GM19438 (cell line): ENCODE measurements at regions not wholly inside any gene's neighbourhood (a gene's known extent, or its start where the extent isn't known, plus 50 kb on each side); places are given as distances from the start of the nearest gene placed in this dataset.
"Not testable (repeated sequence)": the region's sequence is repeated elsewhere in the genome, so short reads cannot be mapped to it uniquely, and the experiment has no call there.

Experiments used
- ATAC-seq: cut with Tn5 transposase; IDR thresholded peaks from one replicate; pipeline ENCODE4 v1.9.1; 2021; ENCODE audit warnings: low read depth; ENCODE audit not compliant: unreplicated experiment

- no peak for ATAC-seq
These were observed 52.0 kb upstream of the CPM start for GRCh38 chr12:68984796-68985573.

GRCh38 chr12:68997526-68997925 is 64.6 kb upstream of the CPM start:
- not testable (repeated sequence) for ATAC-seq

DNA sequence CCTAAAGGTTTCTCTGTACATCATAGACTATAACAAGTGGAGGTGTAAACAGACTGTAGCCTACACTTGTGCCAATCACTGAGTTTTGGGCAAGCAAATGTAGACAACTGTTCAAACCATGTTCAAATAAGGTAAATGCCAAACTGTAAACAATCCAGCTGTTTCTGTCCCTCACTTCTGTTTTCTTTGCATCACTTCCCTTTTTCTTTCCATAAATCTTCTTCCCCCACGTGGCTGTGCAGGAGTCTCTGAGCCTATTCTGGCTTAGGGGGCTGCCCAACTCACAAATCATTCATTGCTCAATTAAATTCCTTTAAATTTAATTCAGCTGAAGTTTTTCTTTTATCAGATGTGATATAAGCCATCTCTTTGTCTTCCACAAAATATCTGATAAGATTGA is 65.1 kb upstream of the CPM start:
- ATAC-seq, result no peak

GRCh38 chr12:69000074-69000473 is 67.1 kb upstream of the CPM start:
- ATAC-seq, result no peak

GRCh38 chr12:69000540-69001243 is 67.7 kb upstream of the CPM start:
- no peak for ATAC-seq

DNA sequence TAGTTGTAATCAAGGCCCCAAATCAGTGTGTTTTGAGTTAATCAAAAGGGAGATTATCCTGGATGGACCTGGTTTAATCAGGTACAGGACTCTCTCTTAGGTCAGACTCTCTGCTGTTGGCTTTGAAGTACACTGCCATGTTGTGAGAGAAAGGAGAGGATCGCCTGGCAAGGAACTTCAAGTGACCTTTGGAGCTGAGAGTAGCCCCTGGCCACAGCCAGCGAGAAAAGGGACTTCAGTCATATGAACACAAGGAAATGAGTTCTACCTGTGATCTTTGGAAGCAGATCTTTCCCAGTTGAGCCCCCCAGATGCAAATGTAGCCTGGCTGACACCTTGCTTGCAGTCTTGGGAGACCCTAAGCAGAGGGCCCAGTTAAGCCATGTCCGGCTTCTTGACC is 68.3 kb upstream of the CPM start:
- no peak for ATAC-seq

DNA sequence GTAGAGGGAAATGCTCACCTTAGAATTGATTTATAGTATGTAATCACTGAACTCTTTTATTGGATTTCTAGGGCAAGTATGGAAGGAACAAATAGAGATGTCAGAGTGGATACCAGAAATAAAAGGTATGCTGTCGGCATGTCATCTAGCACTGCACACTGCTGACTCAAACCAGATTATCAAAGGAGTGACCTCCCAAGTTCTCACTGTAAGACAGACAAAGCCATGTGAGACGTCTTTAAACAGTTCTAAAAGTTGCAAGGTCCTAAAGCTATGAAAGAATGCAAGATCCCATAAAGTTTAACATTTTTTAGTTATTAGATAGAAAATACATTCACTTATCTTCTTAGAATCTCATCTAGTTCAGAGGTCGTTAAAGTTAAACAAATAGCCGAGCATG is 70.0 kb upstream of the CPM start:
- no peak for ATAC-seq

DNA sequence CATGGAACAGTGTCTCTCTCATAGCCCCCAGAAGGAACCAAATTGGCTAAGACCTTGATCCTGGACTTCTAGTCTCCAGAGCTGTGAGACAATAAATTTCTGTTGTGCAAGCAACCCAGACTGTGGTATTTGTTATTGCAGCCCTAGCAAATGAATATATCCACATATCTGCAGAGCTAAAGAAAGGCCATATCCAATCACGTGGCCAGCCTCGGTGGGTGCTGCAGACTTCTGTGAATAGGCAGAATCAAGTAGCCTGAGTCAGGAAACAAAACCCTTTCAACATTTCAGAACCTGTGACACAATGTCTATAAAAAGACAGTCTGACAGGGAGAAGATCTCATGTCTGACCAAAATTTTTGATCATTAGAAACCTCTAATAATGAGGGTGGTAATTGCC is 71.0 kb upstream of the CPM start:
- no peak for ATAC-seq

DNA sequence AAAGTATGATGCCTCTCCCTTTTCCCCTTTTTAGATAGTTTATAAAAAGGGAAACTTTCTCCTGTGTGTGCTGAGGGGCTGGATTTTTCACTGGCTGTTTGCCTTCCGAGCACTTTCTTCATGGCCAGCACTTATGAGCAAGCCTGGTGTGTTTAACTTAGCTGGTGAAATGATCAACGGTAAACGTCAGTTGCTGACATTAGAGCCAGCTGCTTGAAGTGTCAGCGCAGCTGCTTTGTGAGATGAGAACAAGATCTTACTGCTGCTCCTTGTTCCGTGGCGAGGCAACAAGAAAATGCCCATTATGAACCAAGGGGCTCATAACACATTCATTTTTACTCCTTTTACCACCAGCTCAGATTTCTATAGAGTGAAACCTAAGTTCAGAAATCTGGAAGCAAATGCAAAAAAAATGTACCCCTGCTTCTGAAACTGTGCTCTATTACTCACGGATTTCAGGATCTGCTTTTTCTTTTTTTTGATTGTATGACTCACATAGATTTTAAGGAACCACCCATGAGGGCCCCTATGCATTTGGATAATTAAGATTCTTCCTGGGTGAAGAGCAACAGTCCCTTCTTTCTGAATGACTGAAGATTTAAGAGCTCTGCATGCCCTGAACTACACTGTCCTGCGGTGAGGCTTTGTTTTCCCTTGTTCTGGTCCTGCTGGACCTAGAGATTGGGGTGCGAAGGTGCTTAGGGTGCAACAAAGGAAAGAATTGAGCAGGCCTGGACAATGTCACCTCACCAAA is 74.3 kb upstream of the CPM start:
- ATAC-seq, result no peak

GRCh38 chr12:69007855-69008351 is 74.9 kb upstream of the CPM start:
- ATAC-seq, result no peak

DNA sequence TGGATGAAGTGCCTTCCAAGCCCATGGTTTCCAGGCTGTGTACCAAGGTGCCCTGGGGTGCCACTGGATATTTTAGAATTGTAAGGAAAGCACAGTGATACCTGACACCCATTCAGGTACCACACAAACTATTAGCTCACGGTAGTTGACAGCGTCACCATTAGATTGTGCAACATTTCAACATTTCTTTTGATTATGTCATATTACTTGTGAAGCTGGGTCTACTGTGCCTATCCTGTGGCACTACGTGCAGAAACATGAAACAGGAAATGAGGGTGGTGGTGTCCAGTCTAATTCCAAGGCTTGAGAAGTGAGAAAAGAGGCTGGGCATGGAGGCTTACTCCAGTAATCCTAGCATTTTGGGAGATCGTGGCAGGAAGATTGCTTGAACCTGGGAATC is 75.5 kb upstream of the CPM start:
- no peak for ATAC-seq

DNA sequence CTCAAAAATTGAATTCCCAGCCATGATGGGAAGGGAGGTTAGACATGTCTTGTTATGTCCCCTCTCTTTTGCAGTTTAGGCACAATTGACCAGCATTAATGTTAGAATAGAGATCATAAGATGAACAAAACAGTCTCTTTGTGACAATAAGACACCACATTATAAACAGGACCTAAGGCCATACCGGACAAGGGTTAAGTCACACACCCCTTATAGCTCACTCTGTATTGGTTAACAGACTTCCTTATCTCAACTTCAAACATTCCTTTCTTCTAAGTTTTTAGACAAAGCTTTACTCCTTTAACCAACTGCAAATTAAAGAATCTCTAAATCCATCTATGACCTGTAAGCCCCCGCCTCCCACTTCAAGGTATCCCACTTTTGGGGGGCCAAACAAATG is 81.1 kb upstream of the CPM start:
- no peak for ATAC-seq

GRCh38 chr12:69015017-69015416 is 82.0 kb upstream of the CPM start:
- ATAC-seq, result no peak

GRCh38 chr12:69015831-69016230 is 82.9 kb upstream of the CPM start:
- no peak for ATAC-seq

- no peak for ATAC-seq
These were observed 86.1 kb upstream of the CPM start for GRCh38 chr12:69019082-69019481.

GRCh38 chr12:69019910-69020309 is 86.9 kb upstream of the CPM start:
- ATAC-seq, result no peak

DNA sequence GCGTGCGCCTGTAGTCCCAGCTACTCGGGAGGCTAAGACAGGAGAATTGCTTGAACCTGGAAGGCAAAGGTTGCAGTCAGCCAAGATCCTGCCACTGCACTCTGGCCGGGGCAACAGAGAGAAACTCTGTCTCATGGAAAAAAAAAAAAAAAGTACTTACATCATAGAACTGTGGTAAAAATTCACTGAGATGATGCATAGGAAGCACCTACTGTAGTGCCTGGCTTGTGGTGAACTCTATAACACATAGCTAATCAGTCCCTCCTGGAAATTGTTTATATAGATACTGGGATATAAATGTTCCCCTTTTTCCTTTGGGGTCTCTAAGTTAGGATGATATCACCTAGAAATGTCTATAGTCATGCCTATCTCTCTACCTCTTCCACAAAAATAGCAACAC is 89.7 kb upstream of the CPM start:
- ATAC-seq, result no peak

- no peak for ATAC-seq
These were observed 90.9 kb upstream of the CPM start for GRCh38 chr12:69023840-69024239.

DNA sequence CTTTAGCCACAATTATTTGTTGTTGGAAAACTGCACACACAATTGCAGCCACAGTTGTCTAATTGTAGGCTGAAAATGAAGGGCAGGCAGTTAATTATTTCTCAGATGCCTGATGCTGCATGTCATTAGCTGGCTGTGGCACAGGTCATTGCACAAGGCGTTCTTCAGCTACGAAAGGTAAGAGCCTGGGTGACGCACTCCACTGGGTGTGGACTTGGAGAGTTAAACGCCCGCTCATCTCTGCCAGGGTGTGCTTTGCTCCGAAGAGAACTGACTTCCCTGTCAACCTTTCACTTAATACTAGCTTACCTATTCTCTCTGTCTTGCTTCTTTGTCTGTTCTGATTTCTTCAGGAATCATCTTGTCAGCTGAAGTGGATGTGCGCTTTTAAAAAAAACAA is 91.4 kb upstream of the CPM start:
- no peak for ATAC-seq

- ATAC-seq, result no peak
These were observed 91.9 kb upstream of the CPM start for GRCh38 chr12:69024907-69025306.

- ATAC-seq, result no peak
These were observed 93.4 kb upstream of the CPM start for GRCh38 chr12:69026336-69026735.
